ENCODE measurements at regions not wholly inside any gene's neighbourhood (a gene's known extent, or its start where the extent isn't known, plus 50 kb on each side); places are given as distances from the start of the nearest gene placed in this dataset.

- H3K27me3 ChIP-seq (ENCODE audit: insufficient read depth, low read depth, low read length), result no peaks in the 10 kb centered on the region
These were observed 567.1 kb upstream of the ADGRL2 start for GRCh38 chr1:81233591-81233990.

GRCh38 chr1:81232420-81232819 is 568.3 kb upstream of the ADGRL2 start:
- Histone ChIP-seq H2AFZ (ENCODE audit: low read depth, low read length) (no peak overlapping the region), H3K9me3 (ENCODE audit: low read length) (no peaks in the 10 kb centered on the region), H3K36me3 (ENCODE audit: insufficient read depth, low read length) (no peaks in the 10 kb centered on the region), H4K20me1 (ENCODE audit: insufficient read depth) (no peaks in the 10 kb centered on the region), H3F3A (ENCODE audit: insufficient read depth, low read length, poor library complexity, severe bottlenecking) (no peaks in the 10 kb centered on the region), H3K79me2 (replicated peaks; ENCODE audit: insufficient read depth, low read length) (no peaks in the 10 kb centered on the region), H3K4me3 (ENCODE audit: low read length) (no peak overlapping the region), H3K9ac (ENCODE audit: low read length) (no peak overlapping the region), H3K27ac (ENCODE audit: low read length) (no peak overlapping the region), H3K27me3 (ENCODE audit: insufficient read depth, low read depth, low read length) (no peaks in the 10 kb centered on the region), H3K9me2 (ENCODE audit: insufficient read depth, low read length) (no peaks in the 10 kb centered on the region), H3K4me2 (ENCODE audit: low read length) (no peak overlapping the region)
- TF ChIP-seq EP300 (conservative IDR thresholded peaks at IDR 0.05; ENCODE audit: poor library complexity, severe bottlenecking) (no peak), CTCF (IDR thresholded peaks at IDR 0.05; ENCODE audit: poor library complexity, severe bottlenecking) (no peak), REST (IDR thresholded peaks at IDR 0.05; ENCODE audit: borderline replicate concordance) (no peak), EZH2 (IDR thresholded peaks at IDR 0.05; ENCODE audit: borderline replicate concordance, insufficient read depth, low read length, poor library complexity, severe bottlenecking) (no peak), SMC3 (conservative IDR thresholded peaks at IDR 0.05; ENCODE audit: poor library complexity) (no peak), TAF1 (IDR thresholded peaks at IDR 0.05; ENCODE audit: low read depth) (no peak), MXI1 (conservative IDR thresholded peaks at IDR 0.05; ENCODE audit: poor library complexity, severe bottlenecking) (no peak), POLR2AphosphoS5 (IDR thresholded peaks at IDR 0.05) (no peak), RAD21 (conservative IDR thresholded peaks at IDR 0.05) (no peak)

More at GRCh38 chr1:81233591-81233990, 567.1 kb upstream of the ADGRL2 start:
- Histone ChIP-seq H3K9ac (ENCODE audit: low read length) (no peak overlapping the region), H3K9me3 (ENCODE audit: low read length) (no peaks in the 10 kb centered on the region), H3F3A (ENCODE audit: insufficient read depth, low read length, poor library complexity, severe bottlenecking) (no peaks in the 10 kb centered on the region), H3K27ac (ENCODE audit: low read length) (peak overlapping the region; percentile 32), H3K4me2 (ENCODE audit: low read length) (no peak overlapping the region), H3K79me2 (replicated peaks; ENCODE audit: insufficient read depth, low read length) (no peaks in the 10 kb centered on the region), H4K20me1 (ENCODE audit: insufficient read depth) (no peaks in the 10 kb centered on the region), H3K36me3 (ENCODE audit: insufficient read depth, low read length) (no peaks in the 10 kb centered on the region), H2AFZ (ENCODE audit: low read depth, low read length) (no peak overlapping the region), H3K4me3 (ENCODE audit: low read length) (no peak overlapping the region), H3K9me2 (ENCODE audit: insufficient read depth, low read length) (no peaks in the 10 kb centered on the region)
- TF ChIP-seq RAD21 (conservative IDR thresholded peaks at IDR 0.05), result no peak
- TF ChIP-seq EP300 (conservative IDR thresholded peaks at IDR 0.05; ENCODE audit: poor library complexity, severe bottlenecking), result peak; percentile 91
- TF ChIP-seq POLR2AphosphoS5 (IDR thresholded peaks at IDR 0.05), result peak; percentile 60
- peak; percentile 62 for TF ChIP-seq REST (IDR thresholded peaks at IDR 0.05; ENCODE audit: borderline replicate concordance)

Data from neural cell (in vitro differentiated cells).